GM13976 (cell line): ENCODE measurements at regions not wholly inside any gene's neighbourhood (a gene's known extent, or its start where the extent isn't known, plus 50 kb on each side); places are given as distances from the start of the nearest gene placed in this dataset.

ENCODE experiments used
- DNase-seq: peaks from one replicate; pipeline ENCODE4 v3.0.0; 2012; ENCODE audit warnings: low spot score
- in situ Hi-C: fragments of 300-500 bp; cut with MboI; formaldehyde crosslinking; loops from one replicate; pipeline ENCODE4 v1.12.0; 2022; ENCODE audit warnings: low sequenced_read_pairs, mixed read lengths, inconsistent platforms; ENCODE audit not compliant: unreplicated experiment
- TF ChIP-seq, protein P1 (sequence below): IDR thresholded peaks from 2 replicates; pipeline ENCODE4 v1.5.1; 2012; ENCODE audit warnings: borderline replicate concordance, mild to moderate bottlenecking; ENCODE audit not compliant: insufficient read depth; ENCODE audit errors: extremely low read depth, missing control alignments, control extremely low read depth

DNA sequence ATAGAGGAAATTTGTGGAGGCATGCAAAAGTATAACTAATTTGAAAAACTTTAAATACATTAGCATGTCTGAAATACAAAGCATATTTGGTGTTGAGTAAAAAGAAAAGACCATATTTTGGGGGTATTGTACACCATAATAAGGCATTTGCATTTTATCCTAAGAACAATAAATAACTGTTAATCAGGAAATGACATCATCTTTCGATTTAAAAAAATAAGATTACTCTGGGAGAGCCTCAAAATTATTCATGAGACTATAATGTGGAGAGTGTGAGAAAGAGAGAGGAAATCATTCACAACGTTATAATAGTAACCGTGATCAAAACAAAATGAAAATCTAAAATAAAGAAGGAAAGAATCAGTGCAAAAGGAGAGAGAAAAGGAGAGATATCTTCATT is 712.3 kb upstream of the POT1 start:
- TF ChIP-seq, protein P1, sequence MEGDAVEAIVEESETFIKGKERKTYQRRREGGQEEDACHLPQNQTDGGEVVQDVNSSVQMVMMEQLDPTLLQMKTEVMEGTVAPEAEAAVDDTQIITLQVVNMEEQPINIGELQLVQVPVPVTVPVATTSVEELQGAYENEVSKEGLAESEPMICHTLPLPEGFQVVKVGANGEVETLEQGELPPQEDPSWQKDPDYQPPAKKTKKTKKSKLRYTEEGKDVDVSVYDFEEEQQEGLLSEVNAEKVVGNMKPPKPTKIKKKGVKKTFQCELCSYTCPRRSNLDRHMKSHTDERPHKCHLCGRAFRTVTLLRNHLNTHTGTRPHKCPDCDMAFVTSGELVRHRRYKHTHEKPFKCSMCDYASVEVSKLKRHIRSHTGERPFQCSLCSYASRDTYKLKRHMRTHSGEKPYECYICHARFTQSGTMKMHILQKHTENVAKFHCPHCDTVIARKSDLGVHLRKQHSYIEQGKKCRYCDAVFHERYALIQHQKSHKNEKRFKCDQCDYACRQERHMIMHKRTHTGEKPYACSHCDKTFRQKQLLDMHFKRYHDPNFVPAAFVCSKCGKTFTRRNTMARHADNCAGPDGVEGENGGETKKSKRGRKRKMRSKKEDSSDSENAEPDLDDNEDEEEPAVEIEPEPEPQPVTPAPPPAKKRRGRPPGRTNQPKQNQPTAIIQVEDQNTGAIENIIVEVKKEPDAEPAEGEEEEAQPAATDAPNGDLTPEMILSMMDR: no peak
- DNase-seq: no peak
- in situ Hi-C loops: no loop called here

DNA sequence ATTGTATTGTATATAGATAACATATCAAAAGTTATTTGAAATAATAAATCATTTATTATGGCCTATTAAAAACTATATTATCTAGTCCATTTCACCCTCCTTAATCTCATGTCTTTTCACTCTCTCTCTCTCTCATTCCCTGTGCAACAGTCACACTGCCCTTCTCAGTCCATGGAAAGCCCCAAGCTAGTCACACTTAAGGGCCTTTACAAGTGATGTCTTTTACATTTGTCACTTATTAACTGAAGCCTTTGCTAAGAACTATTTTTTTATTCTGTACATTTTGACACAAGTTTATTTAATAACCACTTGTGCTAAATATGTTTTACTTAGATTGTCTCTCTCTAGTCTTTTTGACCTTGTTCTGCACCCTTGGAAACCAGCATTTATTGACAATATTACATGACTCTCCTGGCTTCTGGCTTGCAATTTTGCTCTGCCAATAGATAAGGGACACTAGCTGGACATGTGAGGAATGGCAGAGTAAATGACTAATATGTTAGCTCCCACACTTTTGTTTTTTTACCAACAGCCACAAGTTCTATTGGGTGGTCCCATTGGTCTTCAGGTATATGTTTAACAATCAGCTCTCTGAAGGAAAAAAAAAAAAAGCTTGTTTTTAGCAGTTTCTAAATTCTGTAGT is 706.8 kb upstream of the POT1 start:
- in situ Hi-C loops: no loop called here
- DNase-seq: no peak
- TF ChIP-seq, protein P1: no peak

DNA sequence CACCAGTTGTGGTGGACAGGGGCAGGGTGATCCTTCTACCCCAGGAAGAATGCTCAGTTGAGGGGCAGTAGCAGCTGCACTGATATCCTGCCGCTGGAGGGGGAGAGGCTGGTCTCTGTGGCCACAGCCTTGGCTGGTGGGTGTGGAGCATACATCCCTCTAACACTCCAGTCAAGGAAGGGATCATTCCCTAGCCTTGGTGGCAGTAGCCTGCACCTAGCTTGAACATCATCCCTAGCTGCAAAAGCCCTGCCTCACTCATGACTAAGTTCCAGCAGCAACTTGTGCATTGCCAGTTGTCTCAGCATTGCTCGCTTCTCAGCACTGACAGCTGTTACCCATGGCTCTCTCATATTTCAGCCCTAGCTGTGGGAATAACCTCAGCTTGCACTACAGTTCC is 688.9 kb upstream of the POT1 start:
- in situ Hi-C loops: no loop called here
- TF ChIP-seq, protein P1: no peak
- no peak for DNase-seq

DNA sequence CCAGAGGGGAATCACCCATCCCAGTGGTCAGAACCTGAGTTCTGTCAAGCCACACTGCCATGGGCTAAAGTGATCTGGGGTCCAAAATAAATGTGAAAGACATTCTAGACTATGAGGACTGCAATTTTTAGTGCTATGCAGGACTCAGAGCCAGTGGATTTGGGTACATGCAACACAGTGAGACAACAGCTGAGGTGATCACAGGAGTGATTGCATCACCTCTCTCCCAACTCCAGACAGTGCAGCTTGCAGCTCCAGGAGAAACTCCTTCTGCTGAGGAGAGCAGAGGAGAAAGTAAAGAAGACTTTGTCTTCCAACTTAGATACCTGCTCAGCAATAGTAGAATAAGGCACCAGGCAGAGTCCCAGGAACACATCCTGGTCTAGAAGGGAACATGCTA is 682.0 kb upstream of the POT1 start:
- DNase-seq: no peak
- in situ Hi-C loops: no loop called here
- TF ChIP-seq, protein P1: no peak

DNA sequence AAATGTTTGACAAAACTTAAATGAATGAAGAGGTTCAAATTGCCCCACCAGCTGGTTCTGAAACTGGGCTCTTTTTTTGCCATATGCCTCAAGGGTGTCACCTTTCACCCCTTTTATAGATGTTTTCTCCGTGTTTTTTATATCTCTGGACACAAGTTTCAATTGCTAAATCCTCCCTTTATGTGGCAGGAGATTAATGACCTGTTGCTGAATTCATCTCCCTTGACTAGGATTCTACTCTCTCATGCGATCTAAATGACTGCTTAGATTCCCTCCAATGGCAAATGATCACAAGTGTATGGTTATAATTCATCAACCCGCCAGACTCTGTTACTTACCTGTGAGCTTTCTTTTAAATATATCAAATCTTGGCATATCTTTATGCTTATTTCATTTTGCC is 677.0 kb upstream of the POT1 start:
- TF ChIP-seq, protein P1: no peak
- no peak for DNase-seq
- in situ Hi-C loops: no loop called here

DNA sequence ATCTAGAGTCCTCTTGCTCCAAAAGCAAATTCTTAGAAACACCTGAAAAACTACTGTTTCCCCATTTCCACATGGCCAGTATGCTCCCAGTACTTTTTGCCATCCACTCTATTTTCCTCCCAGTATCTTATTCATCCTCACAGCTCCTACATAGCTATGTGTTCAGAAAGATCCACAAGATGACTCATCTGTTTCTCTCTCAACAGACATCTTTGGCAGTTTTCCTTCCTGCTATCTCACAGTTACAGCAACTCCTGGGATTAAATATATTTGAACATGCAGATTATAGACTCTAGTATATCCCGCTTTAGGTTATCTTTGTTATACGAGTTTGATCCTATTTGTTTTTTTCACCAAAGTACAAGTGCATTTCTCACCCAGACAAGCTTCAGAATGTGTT is 675.6 kb upstream of the POT1 start:
- in situ Hi-C loops: no loop called here
- DNase-seq: no peak
- TF ChIP-seq, protein P1: no peak
